ENCODE measurements at regions not wholly inside any gene's neighbourhood (a gene's known extent, or its start where the extent isn't known, plus 50 kb on each side); places are given as distances from the start of the nearest gene placed in this dataset.

DNA sequence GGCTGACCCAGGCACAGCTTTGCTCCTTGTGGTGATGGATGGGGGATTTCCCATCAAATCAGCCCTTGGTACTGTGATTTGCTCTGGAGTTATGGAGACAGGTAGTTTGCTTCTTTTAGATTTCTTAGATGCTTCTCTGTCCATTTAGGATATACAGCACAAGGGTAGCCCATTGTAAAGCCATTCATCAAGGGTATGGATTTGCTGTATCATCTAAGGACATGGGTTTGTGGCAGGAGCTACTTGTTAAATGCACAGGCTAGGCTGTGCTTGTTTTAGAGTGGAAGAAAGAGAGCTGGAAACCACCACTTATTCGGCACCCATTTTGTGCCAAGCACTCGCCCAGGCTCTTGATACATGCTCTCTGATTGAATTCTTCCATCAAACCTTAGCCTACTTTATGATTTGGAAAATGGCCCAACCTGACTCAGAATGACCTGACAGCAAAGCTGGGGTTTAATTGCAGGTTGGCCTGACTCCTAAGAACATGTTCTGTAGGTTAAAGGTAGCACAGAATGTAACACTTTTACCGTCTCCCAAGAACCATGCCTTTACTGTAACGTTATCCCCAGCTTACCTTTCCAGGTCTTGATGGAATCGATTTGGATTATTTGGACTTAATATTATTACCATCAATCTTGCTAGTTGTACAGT is 168.0 kb downstream of the SNX10 start:
- DNase-seq = no peak

DNA sequence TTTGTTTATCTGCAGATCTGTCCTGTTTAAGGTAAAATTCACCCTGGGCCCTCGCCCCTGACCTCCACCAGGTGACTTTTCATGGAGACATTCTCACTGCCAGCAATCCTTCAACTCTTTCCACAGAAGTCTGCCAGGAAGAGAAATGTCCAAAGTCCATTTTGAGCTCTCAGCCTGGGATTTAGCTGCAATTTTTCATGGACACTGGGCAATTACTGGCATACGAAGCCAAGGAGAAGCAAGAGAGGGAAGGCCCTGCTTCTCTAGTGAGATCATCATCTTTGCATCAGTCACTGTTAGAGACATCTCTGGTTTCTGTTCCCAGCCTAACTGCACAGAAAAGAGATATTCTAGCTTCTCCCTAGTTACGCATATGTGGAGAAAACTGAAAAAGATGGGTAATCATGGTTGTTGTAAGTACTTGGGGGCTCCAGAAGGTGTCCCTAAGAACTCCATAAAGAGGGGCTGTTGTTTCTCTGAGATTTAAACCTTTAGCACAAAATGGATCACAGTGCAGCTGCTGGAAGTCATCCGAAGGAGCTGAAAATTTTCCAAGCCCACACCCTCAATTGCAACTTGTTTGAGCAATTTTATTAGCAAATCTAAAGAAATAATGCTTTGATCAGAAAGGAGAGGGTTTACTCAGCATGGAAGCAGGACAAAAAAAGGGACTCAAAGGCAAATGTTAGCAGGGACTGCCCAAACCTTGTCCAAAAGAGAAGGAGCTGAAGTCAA is 168.9 kb downstream of the SNX10 start:
- DNase-seq = no peak

DNA sequence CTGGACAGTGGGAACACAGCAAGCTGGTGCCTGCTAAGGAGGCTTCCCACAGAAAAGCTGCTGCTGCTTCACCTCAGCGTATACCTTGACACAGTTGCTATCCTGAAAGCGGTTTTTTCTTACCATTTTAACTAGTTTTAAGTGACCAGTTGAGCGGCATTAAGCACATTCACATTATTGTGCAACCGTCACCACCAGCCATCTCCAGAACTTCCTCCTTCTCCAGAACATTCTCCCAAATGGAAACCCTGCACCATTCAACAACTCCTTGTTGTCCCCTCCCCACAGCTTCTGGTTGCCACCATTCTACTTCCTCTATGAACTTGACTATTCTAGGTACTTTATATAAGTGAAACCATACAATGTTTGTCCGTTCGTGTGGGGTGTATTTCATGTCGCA is 169.9 kb downstream of the SNX10 start:
- no peak for DNase-seq

DNA sequence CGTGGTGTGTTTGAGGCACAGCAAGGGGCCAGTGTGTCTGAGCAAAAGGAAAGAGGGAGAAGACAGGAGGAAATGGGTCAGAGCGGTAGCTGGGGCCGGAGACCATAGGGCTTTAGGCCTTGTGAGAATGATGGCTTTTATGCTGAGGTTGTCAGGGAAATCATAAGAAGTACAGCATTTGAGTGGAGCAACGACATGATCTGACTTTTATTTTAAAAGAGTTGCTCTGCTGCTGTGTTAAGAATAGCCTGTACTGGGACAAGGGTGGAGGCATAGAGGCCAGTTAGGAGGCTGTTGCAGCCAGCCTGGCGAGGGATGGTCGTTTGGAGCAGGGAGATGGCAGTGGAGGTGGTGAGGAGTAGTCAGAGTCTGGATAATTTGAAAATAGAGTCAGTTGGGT is 174.3 kb downstream of the SNX10 start:
- DNase-seq = no peak

DNA sequence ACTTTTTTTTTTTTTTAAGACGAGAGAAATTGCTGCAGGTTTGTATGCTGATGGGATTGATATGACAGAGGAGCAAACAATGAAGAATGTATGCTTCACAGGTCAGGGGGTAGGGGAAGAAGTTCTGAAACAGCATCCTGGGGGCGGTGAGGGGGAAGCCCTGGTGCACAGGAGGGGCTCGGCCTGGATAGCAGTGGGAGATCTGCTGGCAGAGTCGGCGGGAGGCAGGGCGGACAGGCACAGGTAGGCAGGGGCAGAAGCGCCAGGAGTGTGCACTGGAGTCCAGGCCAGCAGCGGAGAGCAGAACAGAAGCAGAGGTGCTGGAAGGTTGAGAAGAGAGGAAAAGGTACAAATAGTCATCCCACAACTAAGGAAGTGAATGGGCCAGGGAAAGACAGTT is 175.4 kb downstream of the SNX10 start:
- no peak for DNase-seq

DNA sequence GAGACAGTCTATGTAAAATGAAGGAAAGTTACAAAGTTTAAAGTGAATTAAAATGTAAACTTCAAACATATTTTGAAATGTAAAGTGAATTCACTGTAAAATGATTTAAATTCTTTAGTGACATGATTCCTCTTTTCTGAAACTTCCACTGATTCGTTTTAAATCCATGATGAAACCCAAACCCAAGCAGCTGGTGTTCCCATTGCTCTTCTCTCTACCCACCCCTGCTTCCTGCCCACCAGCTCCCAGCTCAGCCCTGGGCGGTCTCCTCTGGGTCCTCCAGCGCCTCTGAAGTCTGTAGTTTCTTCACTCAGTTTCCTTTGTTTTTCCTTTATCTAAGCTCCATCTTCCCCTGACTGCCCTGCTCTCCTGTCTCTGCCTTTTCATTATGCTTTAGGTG is 175.9 kb downstream of the SNX10 start:
- no peak for DNase-seq

DNA sequence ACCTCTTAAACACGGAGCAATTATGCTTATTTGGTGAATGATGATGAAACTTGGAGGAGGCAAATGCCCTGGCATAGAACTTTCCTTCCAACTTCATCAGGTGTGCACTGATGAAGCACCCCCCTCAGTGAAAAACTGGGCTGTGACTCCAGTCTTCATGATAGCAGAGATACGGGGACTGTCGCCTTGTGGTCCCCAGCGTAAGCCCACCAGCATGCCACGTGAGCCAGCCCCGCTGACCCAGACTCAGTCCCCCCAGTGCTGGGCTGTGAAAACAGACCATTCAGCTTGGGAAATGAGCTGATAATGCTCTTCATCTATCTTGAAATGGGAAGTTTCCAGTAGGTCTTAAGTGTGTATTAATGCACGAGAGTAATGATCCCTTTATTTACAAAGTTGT is 177.0 kb downstream of the SNX10 start:
- no peak for DNase-seq

DNA sequence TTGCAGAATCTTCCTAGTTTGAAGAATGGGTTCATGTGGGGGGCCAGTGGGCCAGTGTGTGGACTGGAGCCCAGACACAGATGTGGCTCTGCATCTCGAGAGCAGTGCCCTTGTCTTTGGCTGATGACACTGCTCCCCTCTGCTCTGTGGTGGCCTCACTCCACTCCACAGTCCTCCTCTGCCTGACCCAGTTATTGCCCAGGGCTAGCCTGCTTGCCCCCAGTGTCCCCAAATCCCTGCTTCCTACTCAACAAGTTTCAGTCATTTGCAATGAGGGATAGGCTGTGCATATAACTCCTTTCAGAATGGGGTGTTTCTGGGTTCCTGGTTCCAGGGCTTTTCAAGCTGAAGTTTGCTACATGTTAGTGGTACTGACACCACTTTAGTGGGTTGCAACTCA is 177.5 kb downstream of the SNX10 start:
- no peak for DNase-seq

DNA sequence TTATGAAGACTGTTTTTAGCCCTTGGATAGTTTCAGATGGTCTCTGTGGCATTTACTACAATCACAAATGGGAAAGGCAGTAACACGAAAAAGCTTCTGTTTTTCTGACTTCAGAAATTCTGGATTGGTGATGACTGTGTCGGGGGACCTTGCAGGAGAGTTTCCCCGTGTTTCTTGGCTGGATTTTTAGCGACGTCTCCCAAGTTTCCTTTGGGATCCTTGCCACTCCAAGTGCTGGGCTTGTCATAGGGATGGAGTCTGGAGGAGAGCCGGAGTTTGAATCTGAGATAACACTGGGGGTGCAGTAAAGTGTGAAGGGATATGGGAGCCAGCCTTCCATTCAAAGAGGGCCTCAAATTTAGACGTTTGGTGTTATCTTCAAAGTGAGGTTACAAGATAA is 179.0 kb downstream of the SNX10 start:
- DNase-seq = no peak

DNA sequence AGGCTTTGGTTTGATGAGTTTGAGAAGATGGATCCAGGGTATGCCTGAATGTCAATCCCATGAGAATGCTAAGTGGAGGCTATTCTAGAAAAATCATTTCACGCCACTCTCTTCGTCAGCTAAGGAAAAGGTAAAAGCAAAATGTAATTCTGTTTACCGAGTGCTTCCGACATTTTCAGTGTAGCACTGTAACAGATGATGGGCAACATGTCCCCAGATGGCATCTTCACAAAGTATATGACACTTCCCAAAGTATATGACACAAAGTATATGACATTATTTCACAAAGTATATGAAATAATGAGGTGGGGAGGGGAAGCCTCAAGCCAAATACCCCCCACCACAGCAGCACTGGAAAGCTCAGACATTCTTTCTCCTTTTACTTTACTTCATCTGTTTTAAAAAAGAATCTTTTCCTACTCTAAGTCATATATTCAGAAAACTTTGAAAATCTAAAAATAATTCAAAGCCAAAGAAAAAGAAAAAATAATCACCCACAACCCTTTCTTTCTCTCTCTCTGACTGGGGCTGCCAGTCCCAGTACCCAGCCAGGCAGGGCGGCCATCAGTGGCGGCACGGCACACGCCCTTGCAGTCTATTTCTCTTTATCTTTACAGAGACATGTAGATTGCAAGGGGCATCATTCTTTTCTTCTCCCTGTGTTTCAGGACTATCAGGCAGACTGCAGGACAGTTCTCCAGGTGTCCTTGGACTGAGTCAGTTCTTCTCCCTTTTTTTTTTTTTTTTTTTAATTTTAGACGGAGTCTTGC is 179.8 kb downstream of the SNX10 start:
- no peak for DNase-seq

DNA sequence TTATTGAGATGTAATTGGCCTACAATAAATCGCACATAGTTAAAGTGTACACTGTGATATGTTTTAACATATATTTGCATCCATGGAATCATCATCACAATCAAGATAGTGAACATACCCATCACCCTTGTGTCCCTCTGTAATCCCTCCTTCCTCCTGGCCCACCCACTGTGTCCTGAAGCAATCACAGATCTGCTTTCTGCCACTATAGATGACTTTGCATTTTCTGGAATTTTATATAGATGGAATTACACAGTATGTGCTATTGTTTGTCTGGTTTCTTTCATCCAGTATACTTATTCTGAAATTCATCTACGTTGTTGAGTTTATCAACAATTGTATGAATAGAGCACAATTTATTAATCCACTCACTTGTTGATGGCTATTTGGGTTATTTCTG is 181.3 kb downstream of the SNX10 start:
- DNase-seq = no peak

DNA sequence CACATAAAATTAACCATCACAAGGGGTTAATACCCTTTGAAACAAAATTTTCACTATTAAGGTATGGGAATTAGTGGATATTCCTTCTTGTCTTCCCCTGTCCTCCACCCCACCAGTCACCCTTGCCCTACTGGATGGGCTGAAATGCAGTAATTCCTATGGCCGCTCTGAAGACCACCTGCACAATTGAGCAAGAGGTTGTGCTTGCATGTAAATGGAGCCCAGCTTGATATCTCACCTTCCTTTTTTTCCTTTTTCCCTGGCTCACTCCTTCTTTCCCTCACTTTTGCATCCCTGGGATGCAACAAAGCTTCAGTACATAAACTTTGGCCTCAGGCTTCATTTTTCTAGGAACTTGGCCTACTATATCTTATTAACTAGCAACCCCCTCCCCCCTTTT is 184.6 kb downstream of the SNX10 start:
- DNase-seq = no peak

DNA sequence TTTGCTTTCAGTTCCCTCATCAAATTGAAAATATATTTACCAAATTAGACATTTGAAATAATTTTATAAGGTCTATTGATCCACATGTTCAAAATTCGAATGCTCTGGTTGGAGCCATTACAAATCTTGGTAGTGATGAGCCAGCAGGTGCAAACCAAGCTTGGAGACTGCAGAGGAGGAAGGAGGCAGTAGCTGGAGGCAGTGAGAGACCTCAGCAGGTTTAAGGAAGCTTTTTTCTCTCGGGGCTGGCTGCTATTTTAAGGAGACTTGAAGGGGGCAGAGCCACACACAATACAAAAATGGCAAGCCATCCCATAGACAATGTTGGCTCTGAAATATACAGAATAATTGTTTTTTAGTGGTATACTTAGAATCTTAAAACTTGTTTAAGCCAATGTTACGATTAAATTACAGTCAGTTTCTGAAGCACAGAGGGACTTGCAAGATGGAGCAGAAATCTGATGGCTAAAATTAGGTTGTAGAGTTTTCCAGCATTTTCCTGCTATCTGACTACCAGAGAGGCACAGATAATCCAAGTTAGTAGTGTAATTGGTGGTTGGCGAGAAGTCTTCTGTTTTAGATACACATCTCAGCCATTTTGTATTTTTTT is 185.8 kb downstream of the SNX10 start:
- DNase-seq = no peak

DNA sequence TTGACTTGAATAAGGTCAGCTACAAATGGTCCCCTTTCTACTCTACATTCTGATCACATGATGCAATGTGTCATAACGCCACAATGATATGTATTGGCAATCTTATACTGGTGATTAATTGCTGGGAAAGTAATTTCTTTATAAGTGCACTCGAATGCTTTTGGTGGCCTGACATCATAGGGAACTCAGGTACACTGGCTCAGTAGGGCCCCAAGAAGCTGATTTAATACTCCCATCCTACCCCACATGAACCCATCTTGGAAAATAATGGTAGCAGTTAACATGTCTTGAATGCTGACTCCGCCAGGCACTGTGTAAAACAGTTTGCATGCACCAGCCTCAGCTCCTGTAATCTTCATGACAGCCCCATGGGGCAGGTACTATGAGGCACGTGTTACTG is 186.9 kb downstream of the SNX10 start:
- no peak for DNase-seq

DNA sequence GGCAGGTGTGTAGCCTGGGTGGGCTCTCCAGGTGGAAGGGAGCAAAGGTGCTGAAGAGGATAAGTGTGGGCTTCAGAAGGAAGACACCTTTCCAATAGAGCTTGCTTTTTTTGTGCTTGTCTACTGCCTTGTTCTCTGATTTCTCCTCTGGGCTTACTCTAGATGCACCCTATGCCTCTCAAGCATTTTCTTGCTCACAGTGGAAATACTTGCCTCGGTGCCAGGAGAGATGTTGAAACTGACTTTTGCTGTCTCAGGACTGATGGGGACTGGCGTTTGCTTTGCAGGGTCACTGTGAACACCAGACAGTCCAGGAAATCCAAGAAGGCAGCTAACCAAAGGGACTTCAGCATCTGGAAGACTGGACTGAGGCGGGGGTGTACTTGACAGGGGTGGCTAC is 187.9 kb downstream of the SNX10 start:
- DNase-seq = no peak

DNA sequence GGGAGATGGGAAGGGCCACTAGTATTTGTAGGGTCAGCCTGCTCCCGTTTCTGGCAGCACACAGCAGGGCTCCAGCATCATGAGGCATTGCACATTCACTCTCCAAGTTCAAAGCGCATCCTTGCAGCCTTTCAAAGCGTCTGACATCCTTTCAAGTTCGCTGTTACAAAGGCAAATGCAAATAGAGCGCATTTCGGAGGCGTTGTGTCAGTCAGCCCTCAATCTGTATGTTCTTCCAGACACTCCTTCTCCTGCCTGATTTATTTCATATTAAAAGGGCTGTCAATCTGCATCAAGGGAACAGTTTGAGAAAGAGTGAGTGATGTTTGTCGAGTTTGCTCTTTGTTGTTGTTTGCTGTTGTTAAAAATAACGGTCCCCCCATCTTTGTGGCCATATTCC is 188.5 kb downstream of the SNX10 start:
- no peak for DNase-seq

DNA sequence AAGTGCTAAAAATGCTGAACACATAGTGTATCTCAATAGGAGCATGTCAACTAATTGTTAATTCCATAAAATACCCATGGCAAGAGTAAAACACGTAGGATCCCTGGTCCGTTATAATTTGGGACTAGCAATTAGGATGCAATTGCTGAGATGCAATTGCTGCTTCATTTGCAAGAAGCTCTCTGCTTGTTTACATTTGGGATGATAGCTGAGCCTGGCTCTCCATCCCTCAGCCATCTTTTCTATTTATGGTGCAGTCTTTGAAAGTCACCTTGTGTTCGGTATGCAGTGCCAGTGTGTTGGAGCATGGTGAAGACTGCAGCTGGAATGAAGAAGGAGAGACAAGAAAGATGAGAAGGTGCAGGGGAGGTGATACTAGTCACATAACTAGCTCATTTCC is 191.3 kb downstream of the SNX10 start:
- no peak for DNase-seq

DNA sequence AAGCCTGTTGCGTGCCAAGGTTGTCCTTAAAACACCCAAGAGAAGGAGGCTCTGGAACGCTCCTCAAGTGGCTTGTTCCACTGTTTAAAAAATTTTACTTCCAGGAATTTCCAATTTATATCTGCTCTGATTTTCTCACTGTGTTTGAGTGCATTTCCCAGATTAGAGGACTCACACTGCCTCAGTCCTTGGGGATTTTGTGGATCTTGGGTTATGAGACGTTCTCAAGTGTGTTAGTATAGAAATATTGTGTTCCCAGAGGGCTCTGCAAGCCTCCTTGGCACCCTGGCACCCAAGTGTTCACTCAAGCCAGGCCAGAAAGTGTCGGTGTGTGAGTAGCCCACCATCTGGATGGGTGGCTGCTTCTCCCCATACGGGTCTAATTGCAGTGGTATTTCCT is 192.2 kb downstream of the SNX10 start:
- no peak for DNase-seq

DNA sequence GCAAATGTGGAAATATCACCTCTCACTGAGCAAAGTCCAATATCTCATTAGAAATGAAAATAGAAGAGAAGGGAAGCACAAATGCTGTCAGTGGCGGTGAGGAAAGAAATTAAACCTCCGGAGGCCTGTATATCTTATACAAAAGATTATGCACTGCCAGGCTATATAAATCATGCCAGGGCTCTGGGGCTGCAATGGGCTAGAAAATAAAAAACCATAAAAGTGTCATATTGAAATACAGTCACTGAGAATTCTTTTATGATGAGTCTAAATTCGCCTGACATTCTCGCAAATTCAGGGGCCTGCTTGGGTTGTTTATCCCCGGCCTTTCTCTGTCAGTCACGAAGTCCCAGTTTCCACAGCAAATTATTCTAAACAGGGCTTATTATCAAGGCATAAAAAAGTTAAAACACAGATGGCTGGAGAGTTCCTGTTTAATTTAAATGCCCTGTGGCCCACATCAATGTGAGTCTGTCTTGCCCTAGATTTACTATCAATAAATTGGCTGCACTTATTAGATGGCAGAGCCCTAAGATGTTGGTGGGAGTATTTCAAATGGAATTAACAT is 193.8 kb downstream of the SNX10 start:
- DNase-seq = no peak

DNA sequence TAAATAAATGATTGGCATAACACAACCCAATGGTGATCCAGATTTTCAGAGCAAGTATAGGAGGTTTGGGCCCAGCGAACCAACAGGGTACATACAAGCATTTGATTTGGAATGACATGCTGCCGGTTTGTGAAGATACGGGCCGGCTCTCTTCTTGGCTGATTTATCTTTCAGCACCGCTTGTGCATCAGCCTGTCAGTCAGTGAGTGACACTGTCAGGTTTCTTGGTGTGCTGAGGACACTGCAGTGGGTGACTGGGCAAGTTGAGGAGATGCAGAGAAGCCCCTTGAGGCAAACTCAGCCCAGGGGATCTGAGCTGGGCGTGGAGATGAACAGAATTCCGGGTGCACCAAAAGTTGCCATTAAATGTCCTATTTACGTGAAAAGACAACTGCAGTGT is 194.5 kb downstream of the SNX10 start:
- no peak for DNase-seq

DNA sequence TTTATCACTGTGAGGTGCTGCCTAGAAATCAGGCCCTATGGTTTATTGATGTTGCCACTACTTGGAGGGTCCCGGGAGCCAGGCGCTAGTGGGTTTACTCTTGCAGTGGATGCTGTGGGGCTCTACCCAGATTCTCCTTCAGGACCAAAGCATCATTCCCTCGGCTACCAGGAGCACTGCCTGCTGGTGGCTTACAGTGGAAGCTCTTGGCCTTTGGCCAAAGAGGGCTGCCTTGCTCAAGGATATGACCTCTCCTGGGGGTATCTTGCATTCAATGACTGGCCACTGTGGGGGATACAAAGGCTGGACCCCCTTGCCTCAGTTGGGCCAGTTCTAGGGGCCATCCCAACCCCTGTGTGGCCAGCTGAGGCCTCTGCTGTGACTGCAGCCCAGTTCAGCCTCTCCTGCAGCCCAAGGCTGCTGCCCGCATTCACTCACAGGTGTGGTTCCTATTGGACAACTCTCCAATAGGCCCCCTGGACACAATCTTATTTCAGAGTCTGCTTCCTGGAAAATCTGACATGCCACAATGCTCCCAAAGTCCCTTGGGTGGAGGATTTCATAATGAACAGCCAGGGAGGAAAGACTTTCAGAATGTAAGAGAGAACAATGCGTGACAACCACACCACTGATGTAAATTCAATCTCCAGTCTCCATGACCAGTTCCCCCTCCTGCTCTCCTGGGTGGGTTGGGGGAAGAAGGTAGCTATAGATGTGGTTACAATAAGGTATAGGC is 196.3 kb downstream of the SNX10 start:
- no peak for DNase-seq

DNA sequence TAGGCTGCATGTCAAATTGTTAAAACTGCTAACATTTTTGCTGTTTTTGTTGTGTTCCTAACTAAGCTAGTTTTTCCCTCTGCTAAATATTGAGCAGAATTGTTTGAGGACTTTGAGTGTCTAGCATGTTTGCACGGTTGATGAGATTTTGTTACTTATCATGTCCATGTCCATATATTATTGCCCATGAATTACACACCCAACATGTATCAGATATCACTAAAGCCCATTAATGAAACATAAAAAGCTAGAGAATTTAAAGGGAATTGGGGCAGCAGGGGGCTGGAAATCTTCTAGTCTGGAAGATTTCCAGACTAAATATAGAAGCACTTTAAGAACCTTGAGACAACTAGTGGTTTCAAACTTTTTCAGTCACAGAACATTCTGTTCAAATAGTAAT is 197.7 kb downstream of the SNX10 start:
- DNase-seq = no peak

Measured in left hindlimb (tissue), 1 donor.